T-helper 22 cell (primary cell): ENCODE measurements at regions not wholly inside any gene's neighbourhood (a gene's known extent, or its start where the extent isn't known, plus 50 kb on each side); places are given as distances from the start of the nearest gene placed in this dataset.

Experiments
- DNase-seq: peaks from one replicate; pipeline ENCODE4 v3.0.0-alpha.2; 2020; ENCODE audit warnings: low read depth

GRCh38 chr15:69530991-69531664 is 78.5 kb downstream of the RPLP1 start:
- DNase-seq = no peak

- no peak for DNase-seq
Measured at GRCh38 chr15:69531665-69532027, 79.0 kb downstream of the RPLP1 start.

- no peak for DNase-seq
Measured at GRCh38 chr15:69532066-69532465, 79.4 kb downstream of the RPLP1 start.

GRCh38 chr15:69532856-69533255 is 80.2 kb downstream of the RPLP1 start:
- DNase-seq = no peak

GRCh38 chr15:69533522-69533921 is 80.9 kb downstream of the RPLP1 start:
- no peak for DNase-seq

- DNase-seq = no peak
Measured at GRCh38 chr15:69535101-69535638, 82.6 kb downstream of the RPLP1 start.

GRCh38 chr15:69535998-69536397 is 83.4 kb downstream of the RPLP1 start:
- DNase-seq = no peak

GRCh38 chr15:69536726-69537512 is 84.3 kb downstream of the RPLP1 start:
- no peak for DNase-seq

GRCh38 chr15:69537901-69538300 is 85.3 kb downstream of the RPLP1 start:
- DNase-seq = no peak

- no peak for DNase-seq
Measured at GRCh38 chr15:69538379-69538778, 85.8 kb downstream of the RPLP1 start.

GRCh38 chr15:69539345-69539744 is 86.7 kb downstream of the RPLP1 start:
- no peak for DNase-seq

GRCh38 chr15:69540622-69541021 is 88.0 kb downstream of the RPLP1 start:
- DNase-seq = no peak

GRCh38 chr15:69542028-69542427 is 89.4 kb downstream of the RPLP1 start:
- DNase-seq = no peak

- DNase-seq = no peak
Measured at GRCh38 chr15:69543681-69544364, 91.2 kb downstream of the RPLP1 start.

GRCh38 chr15:69544365-69545113 is 91.9 kb downstream of the RPLP1 start:
- no peak for DNase-seq

- DNase-seq = no peak
Measured at GRCh38 chr15:69546182-69546581, 93.6 kb downstream of the RPLP1 start.

- DNase-seq = no peak
Measured at GRCh38 chr15:69548395-69549180, 96.0 kb downstream of the RPLP1 start.

- DNase-seq = no peak
Measured at GRCh38 chr15:69551391-69552056, 98.9 kb downstream of the RPLP1 start.

- DNase-seq = no peak
Measured at GRCh38 chr15:69552057-69552815, 99.6 kb downstream of the RPLP1 start.

GRCh38 chr15:69553686-69554085 is 101.1 kb downstream of the RPLP1 start:
- DNase-seq = no peak
